ENCODE measurements at regions not wholly inside any gene's neighbourhood (a gene's known extent, or its start where the extent isn't known, plus 50 kb on each side); places are given as distances from the start of the nearest gene placed in this dataset.
"Not testable (repeated sequence)": the region's sequence is repeated elsewhere in the genome, so short reads cannot be mapped to it uniquely, and the experiment has no call there.

DNA sequence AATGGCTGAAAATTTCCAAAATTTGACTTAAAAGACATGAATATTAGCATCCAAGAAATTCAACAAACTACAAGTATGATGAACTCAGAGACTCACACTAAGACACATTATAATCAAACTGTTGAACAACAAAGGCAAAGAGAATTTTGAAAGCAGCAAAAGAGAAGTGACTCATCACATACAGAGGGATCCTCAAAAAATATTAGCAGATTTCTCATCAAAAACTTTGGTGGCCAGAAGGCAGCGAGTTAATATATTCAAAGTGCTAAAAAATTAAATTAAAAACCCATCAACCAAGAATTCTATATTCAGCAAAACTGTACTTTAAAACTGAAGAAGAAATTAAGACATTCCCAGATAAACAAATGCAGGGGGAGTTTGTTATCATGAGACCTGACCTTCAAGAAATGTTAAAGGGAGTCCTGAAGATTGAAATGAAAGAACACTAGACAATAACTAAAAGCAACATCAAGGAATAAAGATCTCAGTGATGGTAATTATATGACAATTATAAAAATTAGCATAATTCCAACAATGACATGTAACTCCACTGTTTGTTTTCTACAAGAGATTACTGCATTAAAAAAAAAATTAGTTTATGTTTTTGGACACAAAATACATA, 150.0 kb downstream of the RNASET2 start:
- DNase-seq (ENCODE audit: low read depth), result no peak

DNA sequence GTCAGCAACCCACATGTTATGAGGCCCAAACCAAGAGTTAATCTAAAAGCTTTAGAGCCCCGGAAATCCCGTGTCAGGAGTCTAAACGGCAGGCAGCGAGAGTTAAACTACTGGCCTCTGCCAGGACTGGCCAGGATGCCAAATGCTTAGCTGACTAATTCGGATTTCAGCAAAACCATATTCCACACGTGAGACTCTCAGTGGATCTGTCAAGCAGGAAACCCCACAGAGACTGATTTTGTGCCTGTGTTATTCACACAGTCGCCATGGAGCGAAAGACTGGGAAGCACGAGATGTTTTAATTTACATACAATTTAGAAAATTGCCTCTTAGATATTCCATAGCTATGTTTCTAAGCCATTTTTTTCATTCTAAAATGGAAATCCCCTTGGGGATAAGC, 152.9 kb downstream of the RNASET2 start:
- DNase-seq (ENCODE audit: low read depth), result no peak

DNA sequence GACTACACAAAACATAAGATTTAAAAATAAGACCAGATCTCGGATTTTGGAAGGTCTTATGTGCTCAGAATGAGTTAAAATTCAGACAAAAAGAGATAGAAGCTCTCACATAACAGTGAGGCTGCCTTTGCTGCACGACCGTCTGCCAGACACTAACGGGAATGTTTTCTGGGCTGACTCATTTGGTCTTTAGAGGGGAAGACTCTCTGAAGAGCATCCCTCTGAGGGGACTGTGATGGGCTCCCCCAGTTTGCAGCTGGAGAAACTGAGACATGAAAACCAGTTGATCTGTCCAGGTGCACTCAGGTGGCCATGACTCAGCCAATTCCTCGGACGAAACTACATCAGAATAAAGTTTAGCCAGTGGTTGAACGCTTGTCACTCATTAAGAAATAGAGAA, 153.9 kb downstream of the RNASET2 start:
- DNase-seq (ENCODE audit: low read depth), result no peak

DNA sequence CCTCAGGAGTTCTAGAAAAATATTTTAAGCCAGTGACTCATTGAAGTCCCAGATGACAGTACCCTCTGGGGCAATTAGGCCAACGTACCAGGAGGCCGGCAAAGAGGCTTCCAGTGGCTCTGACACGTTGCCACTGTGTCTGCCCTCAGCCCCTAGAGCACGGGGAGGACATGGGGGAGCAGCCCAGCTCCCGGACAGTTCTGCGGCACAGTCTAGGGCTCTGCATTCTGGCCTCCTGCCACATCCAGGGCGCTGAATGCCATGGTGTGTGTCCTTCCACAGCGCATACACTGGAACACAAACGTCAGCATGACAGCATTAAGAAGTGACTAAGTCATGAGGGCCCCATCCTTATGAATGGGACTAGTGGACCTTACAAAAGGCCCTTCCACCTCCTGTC, 156.2 kb downstream of the RNASET2 start:
- DNase-seq (ENCODE audit: low read depth), result no peak

DNA sequence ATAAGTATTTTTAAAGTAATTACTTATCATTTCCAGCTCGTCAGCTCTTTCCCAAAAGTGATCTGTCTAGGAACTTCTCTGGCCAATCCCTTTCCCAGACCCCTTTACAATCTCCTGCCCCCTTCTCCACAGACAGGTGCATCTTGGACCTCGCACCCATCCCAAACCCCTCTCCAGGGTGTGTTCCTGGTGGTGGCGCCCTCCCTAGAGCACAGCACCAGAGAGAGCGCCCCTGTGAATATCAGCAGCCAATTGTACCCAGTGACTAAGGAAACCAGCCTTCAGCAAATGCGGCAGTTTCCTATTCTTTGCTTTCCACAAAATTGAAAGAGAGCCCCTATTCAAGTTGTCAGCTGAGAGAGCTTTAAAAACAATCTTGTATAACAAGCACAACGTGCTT, 157.7 kb downstream of the RNASET2 start:
- DNase-seq (ENCODE audit: low read depth), result no peak

DNA sequence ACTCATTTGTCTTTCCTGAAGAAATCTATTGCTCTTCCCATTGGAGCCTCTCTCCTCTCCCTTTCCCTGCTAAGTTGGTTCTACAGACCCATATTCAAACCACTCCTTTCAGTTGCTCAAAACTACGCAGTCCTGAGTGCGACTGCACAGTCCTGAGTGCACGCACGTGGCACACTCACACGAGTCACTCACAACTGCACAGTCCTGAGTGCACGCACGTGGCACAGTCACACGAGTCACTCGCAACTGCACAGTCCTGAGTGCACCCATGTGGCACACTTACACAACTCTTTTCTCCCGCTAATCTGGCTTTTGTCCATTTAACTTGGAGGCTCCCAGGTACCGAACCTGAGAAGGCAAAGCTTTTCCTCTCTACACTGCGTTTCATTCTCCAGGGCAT, 159.7 kb downstream of the RNASET2 start:
- DNase-seq (ENCODE audit: low read depth), result no peak

DNA sequence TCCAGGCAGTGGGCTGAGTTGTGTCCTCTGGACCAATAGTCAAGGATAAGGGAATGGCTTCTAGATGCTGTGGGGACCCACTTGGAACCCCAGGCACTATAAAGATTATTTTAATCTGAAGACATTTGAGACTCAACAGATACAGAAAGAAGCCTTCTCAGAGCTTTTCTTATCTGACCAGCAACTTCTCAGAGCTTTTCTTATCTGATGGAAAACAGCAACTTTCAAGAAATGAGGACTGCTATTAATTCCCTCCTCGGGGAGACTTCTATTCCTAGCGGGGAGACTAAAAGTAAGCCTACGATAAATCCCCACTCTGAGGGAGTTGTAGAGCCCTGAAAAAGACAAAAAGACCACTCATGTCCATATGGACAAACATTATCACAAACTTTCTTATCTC, 160.5 kb downstream of the RNASET2 start:
- DNase-seq (ENCODE audit: low read depth), result no peak

DNA sequence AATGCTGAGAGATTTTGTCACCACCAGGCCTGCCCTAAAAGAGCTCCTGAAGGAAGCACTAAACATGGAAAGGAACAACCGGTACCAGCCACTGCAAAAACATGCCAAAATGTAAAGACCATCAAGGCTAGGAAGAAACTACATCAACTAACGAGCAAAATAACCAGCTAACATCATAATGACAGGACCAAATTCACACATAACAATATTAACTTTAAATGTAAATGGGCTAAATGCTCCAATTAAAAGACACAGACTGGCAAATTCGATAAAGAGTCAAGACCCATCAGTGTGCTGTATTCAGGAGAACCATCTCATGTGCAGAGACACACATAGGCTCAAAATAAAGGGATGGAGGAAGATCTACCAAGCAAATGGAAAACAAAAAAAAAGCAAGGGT, 163.8 kb upstream of the RPS6KA2 start:
- DNase-seq (ENCODE audit: low read depth), result not testable (repeated sequence)

DNA sequence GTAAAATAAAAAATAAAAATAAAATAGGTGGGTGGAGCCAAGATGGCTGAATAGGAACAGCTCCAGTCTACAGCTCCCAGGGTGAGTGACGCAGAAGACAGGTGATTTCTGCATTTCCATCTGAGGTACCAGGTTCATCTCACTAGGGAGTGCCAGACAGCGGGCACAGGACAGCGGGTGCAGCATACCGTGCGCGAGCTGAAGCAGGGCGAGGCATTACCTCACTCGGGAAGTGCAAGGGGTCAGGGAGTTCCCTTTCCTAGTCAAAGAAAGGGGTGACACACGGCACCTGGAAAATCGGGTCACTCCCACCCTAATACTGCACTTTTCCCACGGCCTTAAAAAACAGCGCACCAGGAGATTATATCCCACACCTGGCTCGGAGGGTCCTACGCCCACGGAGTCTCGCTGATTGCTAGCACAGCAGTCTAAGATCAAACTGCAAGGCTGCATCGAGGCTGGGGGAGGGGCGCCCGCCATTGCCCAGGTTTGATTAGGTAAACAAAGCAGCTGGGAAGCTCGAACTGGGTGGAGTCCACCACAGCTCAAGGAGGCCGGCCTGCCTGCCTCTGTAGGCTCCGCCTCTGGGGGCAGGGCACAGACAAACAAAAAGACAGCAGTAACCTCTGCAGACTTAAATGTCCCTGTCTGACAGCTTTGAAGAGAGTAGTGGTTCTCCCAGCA, 161.9 kb upstream of the RPS6KA2 start:
- not testable (repeated sequence) for DNase-seq (ENCODE audit: low read depth)

DNA sequence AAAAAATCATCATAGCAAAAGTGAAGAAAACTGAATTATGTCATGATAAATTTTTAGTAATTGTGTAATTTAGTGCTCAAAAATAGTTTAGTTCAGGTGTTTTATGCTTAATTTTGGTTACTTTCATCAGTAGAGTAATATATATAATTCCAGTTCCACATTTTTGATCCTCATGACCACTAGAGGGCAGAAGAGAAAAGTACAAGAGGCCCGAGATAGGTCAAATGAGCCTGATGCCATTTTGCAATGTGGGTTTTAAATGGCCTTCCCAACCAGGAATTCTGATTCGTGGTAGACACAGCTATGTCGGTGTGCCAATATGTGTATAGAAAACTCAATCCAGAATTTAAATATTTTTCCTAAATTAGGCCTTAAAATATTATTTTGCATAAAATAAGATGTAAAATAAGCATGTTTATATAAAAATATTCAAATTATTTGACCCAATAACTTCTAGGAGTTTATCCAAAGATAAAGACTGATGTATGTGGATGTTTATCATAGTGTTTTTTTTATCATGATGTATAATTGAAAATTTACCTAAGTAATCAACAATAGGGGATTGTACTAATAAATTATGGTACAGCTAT, 159.7 kb upstream of the RPS6KA2 start:
- peak; percentile 72 for DNase-seq (ENCODE audit: low read depth)

DNA sequence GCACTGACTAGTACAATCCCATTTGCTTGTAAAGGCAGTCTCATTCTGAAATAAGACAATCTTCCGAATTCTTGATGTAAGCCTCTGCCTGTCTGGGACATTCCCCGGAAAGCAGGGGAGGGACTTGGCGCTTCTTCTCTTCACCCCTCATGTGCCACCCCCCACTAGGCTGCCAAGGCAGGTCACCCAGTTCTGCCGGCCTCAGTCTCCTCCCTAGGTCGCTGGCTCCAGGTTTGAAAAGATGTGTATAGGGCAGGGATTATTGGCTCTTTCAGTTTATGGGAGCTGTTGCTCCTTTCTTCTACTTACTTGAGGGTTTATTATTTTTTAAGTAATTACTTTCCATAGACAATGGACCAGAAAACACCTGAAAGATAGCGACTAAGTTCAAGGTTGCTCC, 158.1 kb upstream of the RPS6KA2 start:
- no peak for DNase-seq (ENCODE audit: low read depth)

DNA sequence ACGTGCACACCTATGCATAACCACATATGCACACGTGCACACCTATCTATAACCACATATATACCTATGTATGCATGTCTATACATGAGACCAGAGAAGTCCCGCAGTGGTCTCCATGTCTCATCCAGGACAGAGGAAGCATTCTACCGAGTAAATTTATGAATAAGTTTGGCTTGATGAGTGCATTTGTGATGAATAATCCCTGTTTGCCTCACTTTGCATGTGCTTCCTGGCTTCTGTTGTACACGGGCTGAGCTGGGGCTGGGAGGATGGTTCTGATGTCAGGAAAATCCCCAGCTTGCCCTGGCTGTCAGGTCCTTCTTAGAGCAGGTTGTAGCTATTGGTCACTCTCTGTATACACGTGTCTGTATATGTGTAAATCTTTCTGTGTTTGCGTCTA, 157.6 kb upstream of the RPS6KA2 start:
- DNase-seq (ENCODE audit: low read depth), result no peak

DNA sequence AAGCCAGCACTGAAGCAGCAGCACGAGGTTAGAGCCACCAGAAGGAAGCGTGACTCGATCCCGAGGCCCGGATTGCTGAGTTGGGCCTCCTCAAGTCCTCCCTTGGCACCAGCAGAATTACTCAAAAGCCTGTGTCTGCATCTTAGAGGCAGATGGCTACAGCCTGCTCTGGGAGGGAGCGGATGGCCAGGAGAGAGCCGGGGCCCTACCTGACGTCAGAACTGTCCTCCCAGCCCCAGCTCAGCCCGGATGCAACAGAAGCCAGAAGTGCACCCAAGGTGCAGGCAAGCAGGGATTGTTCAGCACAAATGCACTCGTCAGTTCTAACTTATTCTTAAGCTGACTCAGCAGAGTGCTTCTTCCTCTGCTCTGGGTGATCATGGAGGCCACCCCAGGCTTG, 155.5 kb upstream of the RPS6KA2 start:
- no peak for DNase-seq (ENCODE audit: low read depth)

DNA sequence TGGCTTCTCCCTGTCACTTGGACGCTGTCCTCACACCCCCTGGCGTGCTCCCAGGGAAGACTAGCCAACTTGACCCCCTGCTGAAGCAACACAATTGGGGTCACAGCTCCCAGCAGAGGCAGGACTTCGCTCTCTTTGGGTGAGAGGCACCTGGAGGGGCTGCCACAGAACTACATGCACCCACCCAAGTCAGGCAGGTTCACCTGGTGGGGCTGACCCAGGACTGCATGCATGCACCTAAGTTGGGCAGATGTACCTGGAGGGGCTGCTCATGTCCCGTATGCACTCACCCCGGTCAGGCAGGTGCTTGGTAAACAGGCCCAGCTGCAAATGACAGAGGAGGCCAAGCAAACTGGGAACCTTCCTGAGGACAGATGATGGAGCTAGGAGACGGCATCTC, 154.3 kb upstream of the RPS6KA2 start:
- no peak for DNase-seq (ENCODE audit: low read depth)

DNA sequence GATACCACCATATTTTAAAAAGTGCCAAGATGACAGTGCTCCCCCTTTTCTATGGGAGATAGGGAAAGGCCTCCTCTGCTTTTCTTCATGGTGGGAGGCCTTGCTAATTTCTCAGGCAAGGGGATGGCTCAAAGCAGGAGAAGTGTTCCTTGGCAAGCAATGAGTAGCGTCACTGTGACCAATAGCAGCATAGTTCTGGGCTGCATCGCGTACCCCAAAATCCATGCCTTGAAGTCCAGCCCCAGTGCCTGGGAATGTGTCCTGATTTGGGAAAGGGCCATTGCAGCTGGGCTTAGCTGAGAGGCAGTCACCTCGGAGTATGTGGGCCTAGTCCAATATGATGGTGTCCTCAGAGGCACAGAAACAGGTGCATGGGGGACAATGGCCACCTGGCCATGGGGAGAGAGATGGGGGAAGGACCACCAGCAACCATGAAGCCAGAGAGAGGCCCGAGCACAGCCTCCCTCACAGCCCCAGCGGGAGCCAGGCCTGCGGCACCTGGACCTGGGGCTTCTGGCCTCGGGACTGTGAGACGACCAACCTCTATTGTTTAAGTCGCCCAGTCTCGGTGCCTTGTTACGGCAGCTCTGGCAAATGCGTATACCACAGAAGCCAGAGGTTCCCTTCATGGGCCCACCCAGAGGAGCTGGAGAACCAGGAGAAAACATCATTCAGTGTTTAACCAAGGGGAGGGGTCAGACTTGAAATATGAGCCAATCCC, 153.1 kb upstream of the RPS6KA2 start:
- no peak for DNase-seq (ENCODE audit: low read depth)

DNA sequence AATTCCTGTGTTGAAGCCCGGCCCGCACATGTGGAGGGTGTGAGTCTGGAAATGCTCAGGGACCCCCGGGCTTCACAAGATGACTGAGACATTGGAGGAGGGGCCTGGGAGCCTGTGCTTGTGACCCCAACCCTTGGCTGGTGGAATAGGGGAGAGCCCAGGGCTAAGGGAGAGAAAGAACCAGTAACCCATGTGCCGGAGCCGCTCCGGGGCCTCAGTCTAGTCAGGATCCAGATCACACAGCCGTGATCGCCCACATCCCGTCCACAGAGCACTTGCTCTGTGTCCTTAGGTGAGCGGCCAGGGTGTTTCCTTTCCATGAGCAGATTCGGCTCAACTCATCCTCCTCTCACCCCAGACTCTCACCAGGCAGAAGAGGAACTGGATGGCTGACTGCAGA, 152.3 kb upstream of the RPS6KA2 start:
- DNase-seq (ENCODE audit: low read depth), result no peak

DNA sequence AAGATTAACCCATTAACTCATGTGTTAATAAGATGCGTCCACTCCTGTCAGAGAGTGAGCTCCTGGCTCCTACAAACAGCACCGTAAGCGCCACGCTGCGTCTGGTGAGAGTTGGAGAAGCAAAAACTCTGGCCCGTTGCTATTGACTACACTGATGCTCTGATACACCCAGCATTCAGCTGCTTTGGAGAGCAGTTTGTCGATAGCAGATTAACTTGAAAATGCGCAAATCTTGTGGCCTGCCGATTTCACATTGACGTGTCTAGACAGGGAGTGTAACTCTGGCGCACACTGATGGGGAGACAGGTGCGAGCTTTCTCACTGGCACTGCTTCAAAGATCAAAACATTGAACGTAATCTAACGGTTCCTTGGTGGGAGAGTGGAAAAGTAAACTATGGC, 151.7 kb upstream of the RPS6KA2 start:
- no peak for DNase-seq (ENCODE audit: low read depth)

DNA sequence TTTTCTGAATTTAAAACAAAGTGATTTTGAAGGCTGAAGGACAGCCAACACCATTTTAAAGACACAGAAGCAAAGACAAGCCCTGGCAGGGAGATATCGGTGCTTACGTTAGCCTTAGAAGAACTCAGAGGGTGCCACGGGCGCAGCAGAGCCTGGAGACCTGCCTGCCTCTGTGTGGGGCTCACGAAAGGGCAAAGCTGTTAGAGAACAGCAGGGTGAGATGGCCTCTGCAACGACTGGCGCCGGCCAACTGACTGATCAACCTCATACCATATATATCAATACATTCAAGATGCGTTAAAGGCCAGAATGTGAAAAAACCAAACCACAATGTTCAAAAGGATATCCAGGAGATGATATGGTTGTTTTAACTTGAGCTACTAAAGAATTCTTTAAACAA, 151.0 kb upstream of the RPS6KA2 start:
- DNase-seq (ENCODE audit: low read depth), result no peak

DNA sequence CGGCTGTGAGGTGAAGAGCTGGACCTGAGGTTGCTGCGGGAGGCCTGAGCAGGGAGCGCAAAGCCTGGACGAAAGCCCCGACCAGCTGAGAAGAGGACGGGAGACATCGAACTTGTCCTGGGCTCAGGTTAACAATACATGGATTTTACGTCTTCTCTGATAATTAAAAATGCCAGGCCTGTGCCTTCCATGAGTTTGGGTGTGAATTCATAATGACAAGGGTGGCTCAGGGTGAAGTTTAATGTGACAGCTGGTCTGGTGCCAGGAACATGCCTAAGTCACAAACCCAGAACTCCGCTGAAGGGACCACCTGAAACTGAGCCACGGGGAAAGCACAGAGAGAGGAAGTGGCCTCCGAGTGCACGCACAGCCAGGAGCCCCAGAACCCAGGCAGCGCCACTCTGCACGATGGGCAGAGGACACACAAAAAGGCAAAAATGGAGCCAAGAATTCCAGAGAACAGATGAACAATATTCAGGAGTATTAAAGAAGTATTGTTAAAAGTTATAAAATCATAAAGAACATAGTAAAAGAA, 150.1 kb upstream of the RPS6KA2 start:
- no peak for DNase-seq (ENCODE audit: low read depth)

DNA sequence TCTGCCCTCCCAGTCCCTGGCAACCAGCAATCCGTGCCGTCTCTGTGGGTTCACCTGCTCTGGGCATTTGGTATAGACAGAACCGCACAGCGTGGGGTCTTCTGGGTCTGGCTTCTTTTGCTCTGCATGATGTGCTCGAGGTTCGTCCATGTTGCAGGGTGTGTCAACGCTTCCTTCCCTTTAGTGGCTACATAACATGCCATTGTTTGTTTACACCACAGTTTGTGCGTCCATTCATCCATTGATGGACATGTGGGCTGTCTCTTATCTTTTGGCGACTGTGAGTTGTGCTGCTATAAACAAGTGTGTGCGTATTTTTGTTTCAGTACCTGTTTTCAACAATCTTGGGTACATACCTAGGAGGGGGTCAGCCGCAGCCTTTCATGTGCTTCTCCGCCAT, 149.5 kb upstream of the RPS6KA2 start:
- DNase-seq (ENCODE audit: low read depth), result no peak

DNA sequence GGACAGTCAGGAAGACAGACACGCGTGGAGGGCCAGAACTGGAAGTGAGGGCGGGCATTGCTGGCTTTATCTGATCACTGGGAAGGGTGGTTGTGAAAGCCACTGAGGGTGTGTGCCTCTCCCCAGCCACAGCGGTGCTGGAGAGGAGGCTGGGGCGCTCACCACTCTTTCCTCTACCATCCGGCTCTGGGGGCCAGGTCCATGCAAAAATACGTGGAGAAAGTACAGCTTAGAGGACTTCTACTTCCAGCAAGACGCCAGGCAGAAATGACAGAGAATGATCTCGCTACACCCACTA, 148.8 kb upstream of the RPS6KA2 start:
- DNase-seq (ENCODE audit: low read depth), result no peak

DNA sequence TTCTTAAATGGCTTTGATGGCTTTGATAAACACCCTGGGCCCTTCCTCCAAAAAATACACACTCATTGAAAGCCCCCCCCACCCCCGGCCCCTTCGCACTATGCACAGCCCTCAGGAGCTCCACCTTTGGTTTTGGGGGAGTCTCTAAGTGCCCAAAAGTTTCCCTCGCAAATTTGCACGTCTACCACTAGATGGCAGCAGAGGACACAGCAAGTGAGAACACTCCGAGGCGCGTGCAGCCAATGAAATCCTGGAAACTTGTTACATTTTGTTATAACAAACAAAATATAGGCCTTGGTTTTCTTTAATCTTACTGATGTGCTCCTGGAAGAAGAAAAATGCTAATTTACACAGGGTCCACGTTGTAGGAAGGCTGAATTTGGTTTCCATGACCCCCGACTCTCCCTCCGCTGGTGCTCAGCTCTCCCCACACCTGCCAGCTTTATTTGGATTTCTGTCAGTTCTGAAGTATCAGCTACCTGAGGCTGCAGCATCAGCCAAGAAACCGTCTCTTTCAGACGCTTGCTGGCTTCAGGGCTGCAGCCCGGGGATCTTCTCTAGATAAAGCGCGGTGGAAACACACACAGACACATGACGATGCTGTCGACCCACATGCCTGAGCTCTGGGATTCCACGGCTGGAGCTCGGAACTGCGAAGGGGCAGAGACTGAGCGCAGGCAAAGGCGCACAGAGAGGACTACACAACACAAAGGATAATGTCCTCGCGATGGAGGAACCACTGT, 148.3 kb upstream of the RPS6KA2 start:
- DNase-seq (ENCODE audit: low read depth), result peak; percentile 60
